ENCODE measurements at regions not wholly inside any gene's neighbourhood (a gene's known extent, or its start where the extent isn't known, plus 50 kb on each side); places are given as distances from the start of the nearest gene placed in this dataset.

DNA sequence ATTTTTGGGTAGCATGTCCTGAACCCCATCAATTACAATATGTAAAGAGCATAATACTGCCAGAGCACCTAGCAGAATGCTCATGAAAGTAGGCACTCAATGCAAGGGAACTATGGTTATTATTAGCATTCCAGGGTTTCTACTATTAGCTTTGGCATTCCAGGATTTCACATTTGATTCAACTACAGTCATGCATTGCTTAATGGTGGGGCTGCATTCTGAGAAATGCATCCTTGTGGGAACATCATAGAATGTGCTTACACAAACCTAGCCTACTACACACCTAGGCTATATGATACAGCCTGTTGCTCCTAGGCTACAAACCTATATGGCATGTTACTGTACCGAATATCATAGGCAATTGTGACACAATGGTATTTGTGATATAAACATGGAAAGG is 247.8 kb downstream of the CD83 start:
- no peak overlapping the region for H3K4me3 ChIP-seq (ENCODE audit: control insufficient read depth, low read depth, low read length)
- TF ChIP-seq, protein P1, sequence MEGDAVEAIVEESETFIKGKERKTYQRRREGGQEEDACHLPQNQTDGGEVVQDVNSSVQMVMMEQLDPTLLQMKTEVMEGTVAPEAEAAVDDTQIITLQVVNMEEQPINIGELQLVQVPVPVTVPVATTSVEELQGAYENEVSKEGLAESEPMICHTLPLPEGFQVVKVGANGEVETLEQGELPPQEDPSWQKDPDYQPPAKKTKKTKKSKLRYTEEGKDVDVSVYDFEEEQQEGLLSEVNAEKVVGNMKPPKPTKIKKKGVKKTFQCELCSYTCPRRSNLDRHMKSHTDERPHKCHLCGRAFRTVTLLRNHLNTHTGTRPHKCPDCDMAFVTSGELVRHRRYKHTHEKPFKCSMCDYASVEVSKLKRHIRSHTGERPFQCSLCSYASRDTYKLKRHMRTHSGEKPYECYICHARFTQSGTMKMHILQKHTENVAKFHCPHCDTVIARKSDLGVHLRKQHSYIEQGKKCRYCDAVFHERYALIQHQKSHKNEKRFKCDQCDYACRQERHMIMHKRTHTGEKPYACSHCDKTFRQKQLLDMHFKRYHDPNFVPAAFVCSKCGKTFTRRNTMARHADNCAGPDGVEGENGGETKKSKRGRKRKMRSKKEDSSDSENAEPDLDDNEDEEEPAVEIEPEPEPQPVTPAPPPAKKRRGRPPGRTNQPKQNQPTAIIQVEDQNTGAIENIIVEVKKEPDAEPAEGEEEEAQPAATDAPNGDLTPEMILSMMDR (IDR thresholded peaks at IDR 0.05; ENCODE audit: control insufficient read depth, insufficient read depth, low read depth, low read length, missing control alignments), result no peak
- DNase-seq (ENCODE audit: low read depth), result no peak

DNA sequence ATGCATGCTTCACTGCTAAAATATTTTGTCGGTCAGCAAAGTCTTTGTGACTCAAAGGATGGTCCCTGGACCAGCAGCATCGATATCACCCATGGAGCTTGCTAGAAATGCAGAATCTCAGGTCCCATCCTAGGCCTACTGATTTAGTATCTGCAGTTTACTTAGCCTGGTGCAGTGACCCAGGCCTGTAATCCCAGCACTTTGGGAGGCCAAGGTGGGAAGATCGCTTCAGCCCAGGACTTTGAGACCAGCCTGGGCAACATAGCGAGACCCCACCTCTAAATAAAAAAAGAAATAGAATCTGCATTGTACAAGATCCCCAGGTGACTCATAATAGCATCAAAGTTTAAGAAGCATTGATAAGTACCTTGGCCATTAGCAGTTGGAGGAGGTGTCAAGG is 248.7 kb downstream of the CD83 start:
- H3K4me3 ChIP-seq (ENCODE audit: control insufficient read depth, low read depth, low read length), result no peak overlapping the region
- TF ChIP-seq, protein P1 (IDR thresholded peaks at IDR 0.05; ENCODE audit: control insufficient read depth, insufficient read depth, low read depth, low read length, missing control alignments), result no peak
- no peak for DNase-seq (ENCODE audit: low read depth)

DNA sequence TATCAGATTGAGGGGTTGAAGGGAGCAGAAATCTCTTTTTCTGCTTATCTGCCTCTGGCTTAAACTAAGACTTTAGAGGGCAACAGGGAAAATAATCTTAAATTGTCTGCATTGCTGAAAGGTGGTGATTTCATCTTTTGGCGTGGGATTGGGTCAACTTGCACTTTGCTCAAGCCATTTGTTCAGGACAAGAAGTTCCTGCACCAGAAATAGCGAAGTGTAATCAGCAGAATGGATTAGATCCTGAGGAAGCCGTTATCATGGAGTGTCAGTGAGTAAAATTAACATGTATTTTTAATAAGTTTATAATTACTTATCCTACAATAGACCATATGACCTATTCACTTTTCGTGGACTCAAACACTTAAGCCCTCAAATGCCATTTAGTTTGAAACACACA is 249.3 kb downstream of the CD83 start:
- TF ChIP-seq, protein P1 (IDR thresholded peaks at IDR 0.05; ENCODE audit: control insufficient read depth, insufficient read depth, low read depth, low read length, missing control alignments), result no peak
- DNase-seq (ENCODE audit: low read depth), result no peak

DNA sequence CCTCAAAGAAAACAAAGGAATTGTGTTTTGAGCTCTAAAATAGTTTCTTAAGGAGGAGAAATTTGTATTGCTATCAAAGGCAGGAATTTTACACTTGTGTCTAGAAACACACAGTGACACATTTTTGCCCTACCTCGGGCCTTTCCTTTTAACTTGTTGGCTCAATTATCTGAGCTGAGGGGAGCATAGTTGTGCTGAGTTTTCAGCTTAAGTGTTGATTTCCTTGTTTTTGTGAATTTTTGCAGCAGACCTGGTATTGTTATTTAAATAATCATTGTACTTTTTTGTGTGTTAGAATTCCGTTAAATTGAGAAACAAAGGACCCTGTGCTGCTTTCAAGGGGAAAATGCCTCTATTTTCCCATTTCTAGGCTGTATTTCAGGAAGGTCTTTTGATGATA is 249.7 kb downstream of the CD83 start:
- TF ChIP-seq, protein P1 (IDR thresholded peaks at IDR 0.05; ENCODE audit: control insufficient read depth, insufficient read depth, low read depth, low read length, missing control alignments), result no peak
- DNase-seq (ENCODE audit: low read depth), result no peak
- H3K4me3 ChIP-seq (ENCODE audit: control insufficient read depth, low read depth, low read length), result no peak overlapping the region

More for the DNA sequence above, 249.3 kb downstream of the CD83 start:
- H3K4me3 ChIP-seq (ENCODE audit: control insufficient read depth, low read depth, low read length), result no peak overlapping the region

DNA sequence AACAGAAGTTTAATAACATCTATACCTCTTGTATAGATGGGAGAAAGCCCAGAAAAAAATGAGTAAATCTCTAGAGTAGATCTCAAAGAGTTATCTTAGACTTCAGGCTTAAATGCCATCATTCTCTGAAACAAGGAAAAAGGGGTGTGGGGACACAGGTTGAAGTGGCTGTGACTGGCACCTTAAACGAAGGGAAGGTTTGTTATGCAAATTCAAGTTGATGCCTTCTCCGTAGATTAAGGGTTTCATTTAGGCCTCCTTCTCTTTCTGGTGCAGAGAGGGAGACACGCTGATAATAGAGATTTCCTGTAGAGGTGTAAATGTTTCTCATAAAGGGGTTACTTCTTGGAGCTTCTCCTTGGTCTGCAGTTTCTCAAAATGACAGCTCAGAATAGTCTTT is 252.1 kb downstream of the CD83 start:
- no peak for DNase-seq (ENCODE audit: low read depth)
- TF ChIP-seq, protein P1 (IDR thresholded peaks at IDR 0.05; ENCODE audit: control insufficient read depth, insufficient read depth, low read depth, low read length, missing control alignments), result no peak
- H3K4me3 ChIP-seq (ENCODE audit: control insufficient read depth, low read depth, low read length), result no peak overlapping the region

DNA sequence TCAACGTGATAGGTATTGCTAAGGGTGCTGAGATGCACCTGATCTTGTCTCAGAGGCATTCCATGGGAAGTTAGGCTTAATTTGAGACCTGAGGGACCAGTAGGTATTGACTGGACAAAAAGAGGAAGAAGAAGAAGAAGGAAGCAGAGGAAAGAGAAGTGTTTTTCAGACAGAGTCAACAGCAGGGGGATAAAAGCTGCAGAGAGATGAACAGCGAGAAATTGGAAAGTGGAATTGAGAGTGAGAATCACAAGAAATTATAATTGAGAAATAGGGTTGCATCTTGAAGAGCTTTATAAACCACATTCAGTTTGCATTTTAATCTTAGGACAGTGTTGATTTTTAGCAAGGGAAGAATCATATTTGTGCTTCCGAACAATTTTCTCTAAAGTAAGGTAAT is 254.0 kb downstream of the CD83 start:
- H3K4me3 ChIP-seq (ENCODE audit: control insufficient read depth, low read depth, low read length), result no peak overlapping the region
- no peak for DNase-seq (ENCODE audit: low read depth)
- TF ChIP-seq, protein P1 (IDR thresholded peaks at IDR 0.05; ENCODE audit: control insufficient read depth, insufficient read depth, low read depth, low read length, missing control alignments), result no peak
